ENCODE measurements at regions not wholly inside any gene's neighbourhood (a gene's known extent, or its start where the extent isn't known, plus 50 kb on each side); places are given as distances from the start of the nearest gene placed in this dataset.

GRCh38 chr10:117656385-117657367, 114.1 kb downstream of the EMX2 start:
- TF ChIP-seq POLR2A (IDR thresholded peaks at IDR 0.05; ENCODE audit: low read depth, low read length), result no peak
- TF ChIP-seq TAF1 (IDR thresholded peaks at IDR 0.05; ENCODE audit: borderline replicate concordance, low read depth, low read length), result no peak
- TF ChIP-seq POLR2AphosphoS5 (IDR thresholded peaks at IDR 0.05; ENCODE audit: low read depth, low read length), result no peak
